MG63 (cell line): ENCODE measurements at regions not wholly inside any gene's neighbourhood (a gene's known extent, or its start where the extent isn't known, plus 50 kb on each side); places are given as distances from the start of the nearest gene placed in this dataset.

ENCODE experiments used
- DNase-seq: peaks from one replicate; pipeline ENCODE4 v3.0.0-alpha.2; 2020
- H3K27me3 ChIP-seq: fragments of 250-450 bp; sonication (Bioruptor Pico); 2 replicates; pipeline ENCODE4 v1.5.1; 2020; ENCODE audit warnings: mild to moderate bottlenecking, moderate library complexity
- H3K36me3 ChIP-seq: fragments of 250-450 bp; sonication (Bioruptor Pico); 2 replicates; pipeline ENCODE4 v1.5.1; 2020; ENCODE audit warnings: mild to moderate bottlenecking, moderate library complexity
- H3K4me3 ChIP-seq: fragments of 250-450 bp; sonication (Bioruptor Pico); 2 replicates; pipeline ENCODE4 v1.5.1; 2020; ENCODE audit warnings: mild to moderate bottlenecking, moderate library complexity
- H3K9me3 ChIP-seq: fragments of 250-450 bp; sonication (Bioruptor Pico); 2 replicates; pipeline ENCODE4 v1.5.1; 2020; ENCODE audit warnings: mild to moderate bottlenecking, moderate library complexity

DNA sequence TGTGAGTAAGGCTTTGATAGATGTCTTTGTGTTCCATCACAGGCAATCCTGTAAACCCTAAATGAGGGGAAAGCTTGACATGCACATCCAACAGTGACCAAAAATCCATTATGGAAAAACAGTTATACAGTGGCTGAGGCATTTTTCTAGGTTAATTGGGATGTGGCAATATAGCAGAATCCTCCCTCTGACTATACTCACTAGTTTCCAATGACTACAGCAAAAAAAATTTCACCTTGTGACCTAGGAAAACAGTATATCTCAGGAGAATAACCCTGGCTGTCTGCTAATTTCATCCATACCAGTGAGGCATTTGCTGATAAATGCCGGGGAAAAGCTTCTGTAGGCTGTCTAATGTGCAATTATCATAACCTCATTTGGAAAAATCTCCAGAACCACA lies 49.9 kb upstream of the SNCAIP start:
- Histone ChIP-seq H3K9me3 (peaks cover 2% of the 10 kb centered on the region; the same call in 1 of the 2 replicates), H3K4me3 (no peak overlapping the region), H3K36me3 (no peaks in the 10 kb centered on the region), H3K27me3 (no peaks in the 10 kb centered on the region)
- no peak for DNase-seq
